GM12872 (cell line): ENCODE measurements at regions not wholly inside any gene's neighbourhood (a gene's known extent, or its start where the extent isn't known, plus 50 kb on each side); places are given as distances from the start of the nearest gene placed in this dataset.

Source experiments
- TF ChIP-seq, protein P1 (sequence below): IDR thresholded peaks from 3 replicates; pipeline ENCODE4 v1.5.1; 2011; ENCODE audit warnings: low read depth, mild to moderate bottlenecking, low read length, moderate library complexity; ENCODE audit not compliant: insufficient read depth

DNA sequence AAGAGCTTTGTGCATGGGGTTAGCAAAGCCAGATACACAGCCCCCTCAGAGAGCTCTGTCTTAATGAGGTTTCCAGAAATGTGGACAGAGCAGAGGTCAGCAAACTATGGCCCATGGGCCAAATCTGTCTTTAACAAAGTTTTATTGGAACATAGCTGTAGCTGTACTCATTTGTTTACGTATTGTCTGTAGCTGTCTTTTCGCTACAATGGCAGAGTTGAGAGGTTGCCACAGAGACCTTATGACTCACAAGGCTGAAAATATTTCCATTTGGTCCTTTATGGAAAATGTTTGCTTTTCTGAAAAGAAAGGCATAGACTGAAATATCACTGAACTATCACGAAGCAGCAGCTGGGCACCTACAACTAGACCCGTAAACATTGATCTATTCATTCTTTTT is 841.8 kb downstream of the SLC4A3 start:
- TF ChIP-seq, protein P1, sequence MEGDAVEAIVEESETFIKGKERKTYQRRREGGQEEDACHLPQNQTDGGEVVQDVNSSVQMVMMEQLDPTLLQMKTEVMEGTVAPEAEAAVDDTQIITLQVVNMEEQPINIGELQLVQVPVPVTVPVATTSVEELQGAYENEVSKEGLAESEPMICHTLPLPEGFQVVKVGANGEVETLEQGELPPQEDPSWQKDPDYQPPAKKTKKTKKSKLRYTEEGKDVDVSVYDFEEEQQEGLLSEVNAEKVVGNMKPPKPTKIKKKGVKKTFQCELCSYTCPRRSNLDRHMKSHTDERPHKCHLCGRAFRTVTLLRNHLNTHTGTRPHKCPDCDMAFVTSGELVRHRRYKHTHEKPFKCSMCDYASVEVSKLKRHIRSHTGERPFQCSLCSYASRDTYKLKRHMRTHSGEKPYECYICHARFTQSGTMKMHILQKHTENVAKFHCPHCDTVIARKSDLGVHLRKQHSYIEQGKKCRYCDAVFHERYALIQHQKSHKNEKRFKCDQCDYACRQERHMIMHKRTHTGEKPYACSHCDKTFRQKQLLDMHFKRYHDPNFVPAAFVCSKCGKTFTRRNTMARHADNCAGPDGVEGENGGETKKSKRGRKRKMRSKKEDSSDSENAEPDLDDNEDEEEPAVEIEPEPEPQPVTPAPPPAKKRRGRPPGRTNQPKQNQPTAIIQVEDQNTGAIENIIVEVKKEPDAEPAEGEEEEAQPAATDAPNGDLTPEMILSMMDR, result no peak

DNA sequence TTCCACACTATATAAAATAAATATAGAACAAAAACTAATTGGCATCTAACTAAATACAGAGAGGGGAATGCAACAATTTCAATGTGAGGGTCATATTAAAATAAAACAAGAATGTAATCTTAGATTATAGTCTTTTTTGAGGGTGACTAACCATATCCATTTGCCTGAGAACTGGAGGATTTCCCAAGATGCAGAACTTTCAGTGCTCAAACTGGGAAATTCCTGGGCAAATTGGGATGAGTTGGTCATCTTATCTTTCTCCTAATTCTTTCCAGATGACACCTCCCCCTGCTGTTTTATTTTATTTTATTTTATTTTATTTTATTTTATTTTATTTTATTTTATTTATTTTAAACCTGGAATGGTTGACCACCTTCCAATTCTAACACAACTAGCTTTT is 846.2 kb downstream of the SLC4A3 start:
- TF ChIP-seq, protein P1, result no peak

DNA sequence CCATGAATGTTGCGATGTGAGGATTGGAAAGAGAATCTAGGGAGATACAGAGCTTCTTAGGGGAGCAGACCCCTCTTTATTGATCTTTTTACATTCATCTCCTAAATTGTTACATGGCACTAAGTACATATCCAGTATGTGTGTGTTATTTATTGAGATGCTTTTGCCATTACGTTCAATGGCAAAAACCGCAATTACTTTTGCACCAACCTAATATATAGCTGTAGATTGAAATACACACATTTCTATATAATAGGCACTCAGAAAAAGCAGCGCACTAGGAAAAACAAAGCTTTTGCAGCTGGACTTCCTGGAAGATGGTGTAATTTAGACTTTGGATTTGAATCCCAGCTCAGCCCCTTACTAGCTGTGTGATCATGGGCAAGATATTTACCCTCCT is 849.4 kb downstream of the SLC4A3 start:
- TF ChIP-seq, protein P1, result no peak

DNA sequence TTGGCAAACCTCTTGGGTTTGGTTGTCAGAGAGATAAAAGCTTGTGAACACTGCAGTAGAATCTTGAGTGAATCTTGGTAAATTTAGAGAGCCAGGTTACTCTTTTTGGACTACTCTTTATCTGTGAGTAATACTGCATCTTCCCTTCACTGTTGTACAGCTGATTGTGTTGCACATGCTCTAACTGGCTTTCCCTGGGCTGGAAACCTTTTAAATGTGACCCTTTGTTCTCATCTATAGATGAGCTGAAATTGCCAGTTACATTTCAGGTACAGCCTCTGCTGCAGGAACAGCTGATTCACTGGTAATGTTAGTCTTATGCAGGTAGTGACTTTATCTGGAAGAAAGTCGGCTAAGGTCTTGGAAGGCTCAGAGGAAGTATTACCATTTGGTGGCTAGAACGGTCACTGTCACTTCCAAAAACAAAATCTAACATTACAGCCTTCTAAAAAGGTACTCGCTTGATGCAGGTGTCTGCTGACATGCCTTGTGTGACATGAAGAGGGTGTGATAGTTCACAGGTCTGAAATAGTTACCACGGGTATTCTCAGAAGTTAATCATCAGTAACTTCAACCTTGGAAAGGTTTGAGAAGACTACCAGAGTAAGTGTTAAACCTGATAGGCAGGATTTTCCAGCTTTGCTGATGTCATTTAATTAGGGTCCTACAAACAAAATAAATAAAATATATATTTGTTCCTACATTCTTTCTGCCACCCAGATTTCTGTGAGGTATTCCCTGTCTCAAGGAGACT is 851.1 kb downstream of the SLC4A3 start:
- TF ChIP-seq, protein P1, result no peak

DNA sequence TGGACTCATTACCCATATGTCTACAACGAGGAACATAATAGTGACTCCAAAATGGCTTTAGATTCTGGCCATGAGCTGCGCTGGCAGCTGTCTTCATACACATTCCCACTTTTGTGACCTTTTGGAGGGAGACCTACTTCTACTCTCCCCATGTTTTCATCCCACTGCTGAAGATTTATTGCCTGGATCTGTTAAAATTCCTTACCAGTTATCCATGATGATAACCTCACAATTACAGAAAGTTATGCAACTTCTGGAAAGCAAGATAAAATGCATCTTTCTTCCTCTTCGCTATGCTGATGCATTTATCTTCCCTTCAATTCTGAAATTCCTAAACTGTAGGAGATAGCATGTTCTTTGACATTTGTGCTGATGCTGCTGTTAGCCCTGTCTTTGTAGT is 855.3 kb downstream of the SLC4A3 start:
- TF ChIP-seq, protein P1, result no peak

DNA sequence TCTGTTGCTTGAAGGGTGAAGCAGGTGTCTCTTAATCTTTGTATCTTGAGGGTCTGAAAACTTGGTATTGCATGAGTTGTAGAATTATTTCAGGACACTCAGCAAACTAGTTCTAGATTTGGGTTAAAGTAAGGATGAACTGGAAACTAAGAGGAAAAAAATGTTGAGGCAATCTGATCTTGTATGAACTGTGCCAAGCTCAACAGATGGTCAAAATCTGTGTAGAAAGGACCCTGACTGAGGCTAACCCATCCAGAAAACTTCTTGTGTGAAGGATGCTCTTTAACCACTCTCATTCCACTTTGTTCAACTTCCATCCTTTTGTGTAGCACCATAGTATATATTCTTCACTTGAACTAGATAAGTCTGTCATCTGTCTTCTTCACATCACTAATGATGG is 861.7 kb downstream of the SLC4A3 start:
- TF ChIP-seq, protein P1, result no peak

DNA sequence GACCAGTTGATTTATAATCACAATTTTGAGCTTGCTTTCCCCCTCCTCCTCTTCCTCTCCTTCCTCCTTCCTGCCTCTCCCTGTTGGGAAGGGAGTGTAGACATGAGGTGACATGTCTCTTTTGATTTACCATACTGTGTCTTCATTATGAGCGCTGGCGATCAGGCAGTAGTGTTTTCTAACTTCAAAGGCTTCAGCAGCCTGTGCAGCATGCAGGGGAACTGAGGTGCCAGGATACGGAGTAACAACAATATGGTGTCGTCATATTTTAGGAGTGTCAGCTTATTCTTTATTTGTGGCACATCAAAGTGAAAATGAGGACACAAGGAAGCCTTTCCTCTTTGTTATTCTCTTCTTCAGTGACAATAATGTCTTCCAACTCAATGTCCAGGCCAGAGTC is 864.2 kb downstream of the SLC4A3 start:
- TF ChIP-seq, protein P1, result no peak
